ENCODE measurements at regions not wholly inside any gene's neighbourhood (a gene's known extent, or its start where the extent isn't known, plus 50 kb on each side); places are given as distances from the start of the nearest gene placed in this dataset.
"Not testable (repeated sequence)": the region's sequence is repeated elsewhere in the genome, so short reads cannot be mapped to it uniquely, and the experiment has no call there.

DNA sequence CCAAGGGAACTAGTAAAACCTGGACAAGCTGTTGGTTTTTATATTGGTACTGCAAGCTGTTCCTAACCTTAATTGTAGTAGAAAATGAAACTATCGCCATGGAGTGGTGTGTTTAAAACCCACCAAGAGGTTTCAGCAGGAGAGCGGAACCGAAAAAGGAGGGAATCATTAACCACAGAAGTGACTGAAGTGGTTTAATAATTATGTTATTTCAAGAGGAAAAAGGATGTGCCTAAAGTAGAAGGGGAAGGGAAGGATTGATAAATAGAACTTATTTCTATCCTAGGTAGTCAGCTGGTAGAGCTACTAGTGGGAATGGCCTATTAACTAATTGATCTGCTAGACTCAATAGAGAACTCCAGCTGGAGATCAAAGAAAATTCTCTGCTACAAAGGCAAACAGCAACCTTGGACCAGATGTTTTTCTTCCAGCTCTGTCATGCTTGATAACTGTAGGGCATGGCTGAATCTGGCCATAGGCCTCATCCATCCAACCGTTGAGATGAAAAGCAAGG, 91.8 kb downstream of the BAMBI start:
- Mint-ChIP-seq H3K27ac (no peak overlapping the region), H3K36me3 (ENCODE audit: low read depth) (no peaks in the 10 kb centered on the region), H3K9me3 (no peaks in the 10 kb centered on the region), H3K4me1 (ENCODE audit: low read depth) (no peaks in the 10 kb centered on the region), H3K4me3 (no peak overlapping the region), H3K27me3 (ENCODE audit: insufficient read depth) (no peaks in the 10 kb centered on the region)
- intact Hi-C loops (cut with micrococcal nuclease) = no loop called here
- DNase-seq (ENCODE audit: low spot score) = no peak

DNA sequence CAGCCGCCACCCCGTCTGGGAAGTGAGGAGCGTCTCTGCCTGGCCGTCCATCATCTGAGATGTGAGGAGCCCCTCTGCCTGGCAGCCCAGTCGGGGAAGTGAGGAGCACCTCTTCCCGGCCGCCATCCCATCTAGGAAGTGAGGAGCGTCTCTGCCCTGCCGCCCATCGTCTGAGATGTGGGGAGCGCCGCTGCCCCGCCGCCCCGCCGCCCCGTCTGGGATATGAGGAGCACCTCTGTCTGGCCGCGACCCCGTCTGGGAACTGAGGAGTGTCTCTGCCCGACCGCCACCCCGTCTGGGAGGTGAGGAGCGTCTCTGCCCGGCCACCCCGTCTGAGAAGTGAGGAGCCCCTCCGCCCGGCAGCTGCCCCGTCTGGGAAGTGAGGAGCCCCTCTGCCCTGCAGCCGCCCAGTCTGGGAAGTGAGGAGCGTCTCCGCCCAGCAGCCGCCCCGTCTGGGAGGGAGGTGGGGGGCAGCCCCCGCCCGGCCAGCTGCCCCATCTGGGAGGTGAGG, 94.3 kb downstream of the BAMBI start:
- DNase-seq (ENCODE audit: low spot score); H3K9me3 Mint-ChIP-seq; H3K27ac Mint-ChIP-seq; H3K4me1 Mint-ChIP-seq (ENCODE audit: low read depth); H3K4me3 Mint-ChIP-seq; intact Hi-C loops (cut with micrococcal nuclease); H3K36me3 Mint-ChIP-seq (ENCODE audit: low read depth); H3K27me3 Mint-ChIP-seq (ENCODE audit: insufficient read depth): not testable (repeated sequence)

GRCh38 chr10:28774051-28774995, 97.0 kb downstream of the BAMBI start:
- Mint-ChIP-seq H3K27ac (no peak overlapping the region), H3K27me3 (ENCODE audit: insufficient read depth) (no peaks in the 10 kb centered on the region), H3K4me1 (ENCODE audit: low read depth) (no peaks in the 10 kb centered on the region), H3K36me3 (ENCODE audit: low read depth) (no peaks in the 10 kb centered on the region), H3K4me3 (no peak overlapping the region), H3K9me3 (peaks cover 6% of the 10 kb centered on the region)
- no peak for DNase-seq (ENCODE audit: low spot score)
- intact Hi-C loops (cut with micrococcal nuclease) = no loop called here

DNA sequence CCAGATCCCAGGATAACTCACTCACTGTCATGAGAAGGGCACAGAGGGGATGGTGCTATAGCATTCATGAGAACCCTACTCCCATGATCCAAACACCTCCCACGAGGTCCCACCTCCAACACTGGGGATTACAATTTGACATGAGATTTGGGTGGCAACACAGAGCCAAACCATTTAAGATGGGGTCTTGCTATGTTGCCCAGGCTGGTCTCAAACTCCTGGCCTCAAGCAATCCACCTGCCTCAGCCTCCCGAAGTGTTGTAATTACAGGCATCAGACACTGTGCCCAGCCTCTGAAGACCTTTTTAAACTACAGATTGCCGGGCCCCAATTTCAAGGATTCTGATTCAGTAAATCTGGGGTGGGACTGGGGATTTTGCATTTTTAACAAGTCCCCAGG, 98.5 kb downstream of the BAMBI start:
- H3K9me3 Mint-ChIP-seq = peaks cover 6% of the 10 kb centered on the region

GRCh38 chr10:28776519-28776918, 99.2 kb downstream of the BAMBI start:
- no peaks in the 10 kb centered on the region for H3K36me3 Mint-ChIP-seq (ENCODE audit: low read depth)
- DNase-seq (ENCODE audit: low spot score) = no peak
- H3K4me1 Mint-ChIP-seq (ENCODE audit: low read depth) = no peaks in the 10 kb centered on the region
- no peak overlapping the region for H3K4me3 Mint-ChIP-seq
- H3K27ac Mint-ChIP-seq = no peak overlapping the region
- H3K9me3 Mint-ChIP-seq = peaks cover 6% of the 10 kb centered on the region
- intact Hi-C loops (cut with micrococcal nuclease) = no loop called here
- no peaks in the 10 kb centered on the region for H3K27me3 Mint-ChIP-seq (ENCODE audit: insufficient read depth)

More for the DNA sequence above, 98.5 kb downstream of the BAMBI start:
- no peaks in the 10 kb centered on the region for H3K27me3 Mint-ChIP-seq (ENCODE audit: insufficient read depth)
- H3K4me3 Mint-ChIP-seq = no peak overlapping the region
- H3K4me1 Mint-ChIP-seq (ENCODE audit: low read depth) = no peaks in the 10 kb centered on the region
- intact Hi-C loops (cut with micrococcal nuclease) = no loop called here
- H3K36me3 Mint-ChIP-seq (ENCODE audit: low read depth) = no peaks in the 10 kb centered on the region
- DNase-seq (ENCODE audit: low spot score) = no peak
- no peak overlapping the region for H3K27ac Mint-ChIP-seq

GRCh38 chr10:28777911-28778310, 100.6 kb downstream of the BAMBI start:
- H3K27me3 Mint-ChIP-seq (ENCODE audit: insufficient read depth) = no peaks in the 10 kb centered on the region
- H3K9me3 Mint-ChIP-seq = peaks cover 6% of the 10 kb centered on the region
- H3K4me1 Mint-ChIP-seq (ENCODE audit: low read depth) = no peaks in the 10 kb centered on the region
- no peak overlapping the region for H3K27ac Mint-ChIP-seq
- H3K36me3 Mint-ChIP-seq (ENCODE audit: low read depth) = no peaks in the 10 kb centered on the region
- DNase-seq (ENCODE audit: low spot score) = no peak
- no peak overlapping the region for H3K4me3 Mint-ChIP-seq
- intact Hi-C loops (cut with micrococcal nuclease) = no loop called here

- intact Hi-C loops (cut with micrococcal nuclease) = no loop called here
Measured at GRCh38 chr10:28778524-28778923, 101.2 kb downstream of the BAMBI start.

DNA sequence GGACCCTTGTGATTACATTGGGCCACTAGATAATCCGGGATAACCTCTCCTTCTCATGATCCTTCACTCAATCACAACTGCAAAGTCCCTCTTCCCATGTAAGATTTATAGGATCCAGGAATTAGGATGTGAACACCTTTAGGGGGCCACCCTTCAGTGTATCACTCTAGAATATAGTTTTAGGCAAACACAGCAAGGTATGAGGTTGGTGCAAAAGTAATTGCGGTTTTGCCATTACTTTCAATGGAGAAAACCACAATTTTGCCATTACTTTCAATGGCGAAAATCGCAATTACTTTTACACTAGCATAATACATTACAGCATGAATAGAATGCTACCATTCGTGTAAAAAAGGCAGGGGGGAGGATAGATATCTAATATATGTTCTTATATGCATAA, 104.0 kb downstream of the BAMBI start:
- intact Hi-C loops (cut with micrococcal nuclease) = no loop called here
- Mint-ChIP-seq H3K4me3 (no peak overlapping the region), H3K9me3 (no peaks in the 10 kb centered on the region), H3K27ac (no peak overlapping the region), H3K27me3 (ENCODE audit: insufficient read depth) (no peaks in the 10 kb centered on the region), H3K36me3 (ENCODE audit: low read depth) (no peaks in the 10 kb centered on the region), H3K4me1 (ENCODE audit: low read depth) (no peaks in the 10 kb centered on the region)
- DNase-seq (ENCODE audit: low spot score) = no peak

More at GRCh38 chr10:28778524-28778923, 101.2 kb downstream of the BAMBI start:
- H3K27me3 Mint-ChIP-seq (ENCODE audit: insufficient read depth) = no peaks in the 10 kb centered on the region
- no peak for DNase-seq (ENCODE audit: low spot score)
- no peaks in the 10 kb centered on the region for H3K4me1 Mint-ChIP-seq (ENCODE audit: low read depth)
- no peaks in the 10 kb centered on the region for H3K36me3 Mint-ChIP-seq (ENCODE audit: low read depth)
- peaks cover 6% of the 10 kb centered on the region for H3K9me3 Mint-ChIP-seq
- no peak overlapping the region for H3K27ac Mint-ChIP-seq
- no peak overlapping the region for H3K4me3 Mint-ChIP-seq

DNA sequence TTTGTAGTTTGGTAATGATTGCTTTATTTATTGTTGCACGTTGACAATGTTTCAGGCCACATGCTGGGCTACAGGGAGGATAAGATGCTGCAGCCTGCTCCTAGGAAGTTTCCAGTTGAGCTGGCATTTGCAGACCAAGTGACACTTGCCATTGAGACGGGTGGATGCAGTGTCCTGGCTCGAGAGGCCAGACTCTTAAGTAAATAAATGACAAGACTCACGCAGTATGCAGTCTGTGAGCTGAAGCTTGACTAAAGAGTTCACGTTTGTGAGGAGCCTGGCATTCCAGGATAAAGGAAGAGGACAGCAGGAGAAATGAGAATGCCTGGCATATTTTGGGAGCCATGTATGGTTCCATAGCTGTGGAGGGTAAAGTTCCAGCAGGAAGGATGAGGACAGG, 105.8 kb downstream of the BAMBI start:
- no peak for DNase-seq (ENCODE audit: low spot score)
- no peaks in the 10 kb centered on the region for H3K4me1 Mint-ChIP-seq (ENCODE audit: low read depth)
- no peak overlapping the region for H3K27ac Mint-ChIP-seq
- intact Hi-C loops (cut with micrococcal nuclease) = no loop called here
- H3K36me3 Mint-ChIP-seq (ENCODE audit: low read depth) = no peaks in the 10 kb centered on the region
- H3K27me3 Mint-ChIP-seq (ENCODE audit: insufficient read depth) = peaks cover 1% of the 10 kb centered on the region
- no peak overlapping the region for H3K4me3 Mint-ChIP-seq
- no peaks in the 10 kb centered on the region for H3K9me3 Mint-ChIP-seq

DNA sequence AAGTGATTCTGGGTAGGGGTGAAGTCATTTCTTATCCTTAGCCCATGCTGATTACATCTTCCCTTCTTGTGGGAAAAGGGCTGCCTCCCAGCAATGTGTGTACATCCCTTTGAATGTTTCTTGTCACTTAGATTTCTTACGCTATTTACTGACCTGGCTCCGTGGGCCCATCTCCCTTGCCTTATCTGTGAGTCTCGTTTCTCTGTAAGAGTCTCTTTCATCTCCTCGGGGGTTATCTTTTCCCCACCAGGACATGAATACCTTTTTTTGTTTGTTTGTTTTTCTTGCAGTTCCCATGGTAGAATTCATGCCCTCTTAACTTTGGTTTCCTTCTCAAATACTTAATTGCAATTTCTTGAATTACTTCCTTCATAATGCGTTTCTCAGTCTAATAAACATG, 107.7 kb downstream of the BAMBI start:
- Mint-ChIP-seq H3K9me3 (no peaks in the 10 kb centered on the region), H3K27ac (no peak overlapping the region), H3K4me3 (no peak overlapping the region), H3K36me3 (ENCODE audit: low read depth) (no peaks in the 10 kb centered on the region), H3K27me3 (ENCODE audit: insufficient read depth) (peaks cover 4% of the 10 kb centered on the region), H3K4me1 (ENCODE audit: low read depth) (no peaks in the 10 kb centered on the region)
- intact Hi-C loops (cut with micrococcal nuclease) = no loop called here
- no peak for DNase-seq (ENCODE audit: low spot score)

- H3K36me3 Mint-ChIP-seq (ENCODE audit: low read depth) = no peaks in the 10 kb centered on the region
- peaks cover 4% of the 10 kb centered on the region for H3K27me3 Mint-ChIP-seq (ENCODE audit: insufficient read depth)
- no peak overlapping the region for H3K27ac Mint-ChIP-seq
- intact Hi-C loops (cut with micrococcal nuclease) = no loop called here
- no peak overlapping the region for H3K4me3 Mint-ChIP-seq
- H3K9me3 Mint-ChIP-seq = no peaks in the 10 kb centered on the region
- DNase-seq (ENCODE audit: low spot score) = no peak
- H3K4me1 Mint-ChIP-seq (ENCODE audit: low read depth) = no peaks in the 10 kb centered on the region
Measured at GRCh38 chr10:28788252-28788651, 110.9 kb downstream of the BAMBI start.

DNA sequence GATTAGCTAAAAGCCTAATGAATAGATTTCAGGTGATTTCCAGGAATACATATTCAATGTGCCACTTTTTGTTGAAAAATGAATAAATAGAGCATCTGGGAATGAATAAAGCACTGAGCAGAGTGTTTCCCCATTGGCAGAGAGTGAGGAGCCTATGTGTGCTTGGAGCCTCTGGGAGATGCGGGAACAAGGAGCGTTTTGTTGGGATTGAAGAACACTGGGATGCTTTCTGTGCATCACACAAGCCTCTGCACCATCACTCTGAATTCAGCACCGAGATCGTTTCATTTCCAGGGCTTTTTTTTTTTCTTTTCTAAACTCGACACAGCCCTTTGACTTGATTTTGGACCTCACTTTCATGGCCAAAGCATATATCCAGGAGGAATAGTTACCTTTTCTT, 111.4 kb downstream of the BAMBI start:
- peaks cover 4% of the 10 kb centered on the region for H3K27me3 Mint-ChIP-seq (ENCODE audit: insufficient read depth)
- H3K36me3 Mint-ChIP-seq (ENCODE audit: low read depth) = no peaks in the 10 kb centered on the region
- no peaks in the 10 kb centered on the region for H3K4me1 Mint-ChIP-seq (ENCODE audit: low read depth)
- no peak for DNase-seq (ENCODE audit: low spot score)
- intact Hi-C loops (cut with micrococcal nuclease) = no loop called here
- H3K27ac Mint-ChIP-seq = no peak overlapping the region
- no peaks in the 10 kb centered on the region for H3K9me3 Mint-ChIP-seq
- H3K4me3 Mint-ChIP-seq = no peak overlapping the region

DNA sequence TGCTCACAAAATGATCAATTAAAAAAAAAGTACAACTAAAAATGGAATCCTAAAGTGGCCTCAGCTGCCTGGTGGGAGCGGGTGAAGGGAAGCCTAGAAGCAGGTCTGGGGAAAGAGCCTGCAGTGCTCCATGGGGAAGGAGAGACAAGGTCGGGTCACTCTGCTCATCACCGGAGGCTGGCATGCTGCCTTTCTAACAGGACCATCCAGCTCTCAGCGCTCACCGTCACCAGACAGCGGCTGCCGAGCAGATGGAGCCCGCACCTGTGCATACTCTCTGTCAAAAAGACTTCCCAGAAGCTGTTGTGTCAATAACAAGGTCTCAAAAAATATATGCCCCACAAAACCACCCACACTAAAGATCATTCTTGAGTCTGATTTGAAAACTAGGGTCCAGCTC, 112.8 kb downstream of the BAMBI start:
- no peaks in the 10 kb centered on the region for H3K9me3 Mint-ChIP-seq
- DNase-seq (ENCODE audit: low spot score) = no peak
- intact Hi-C loops (cut with micrococcal nuclease) = no loop called here
- no peak overlapping the region for H3K4me3 Mint-ChIP-seq
- no peak overlapping the region for H3K27ac Mint-ChIP-seq
- peaks cover 8% of the 10 kb centered on the region for H3K27me3 Mint-ChIP-seq (ENCODE audit: insufficient read depth)
- H3K36me3 Mint-ChIP-seq (ENCODE audit: low read depth) = no peaks in the 10 kb centered on the region
- H3K4me1 Mint-ChIP-seq (ENCODE audit: low read depth) = no peaks in the 10 kb centered on the region

Measured in activated T-helper 1 cell treated with anti-CD3 and anti-CD28 coated beads, Interleukin-12 subunit alpha, Interleukin-12 subunit beta, Interleukin-2, Interleukin-4 antibody, amounts not matched to agents 30 ng/mL and 10 ng/mL and 1 ng/mL, durations not matched to agents 14 hours and 24 hours and 36 hours (primary cell).